CD4-positive, alpha-beta T cell (primary cell): ENCODE measurements at regions not wholly inside any gene's neighbourhood (a gene's known extent, or its start where the extent isn't known, plus 50 kb on each side); places are given as distances from the start of the nearest gene placed in this dataset.

Experiments
- ATAC-seq: fragments of 200-7000 bp; cut with Tn5 transposase; one replicate; pipeline ENCODE4 v1.10.0; 2022; ENCODE audit warnings: mild to moderate bottlenecking; ENCODE audit not compliant: poor library complexity
- CTCF ChIA-PET: fragments of 350-600 bp; sonication (Branson Sonifier 250); formaldehyde crosslinking; loops from one replicate; lab custom pipeline; 2021; ENCODE audit warnings: antibody characterized with exemption, inconsistent platforms; lab: Charles Lee
- POLR2A ChIA-PET: fragments of 350-600 bp; sonication (Branson Sonifier 250); formaldehyde crosslinking; loops from one replicate; lab custom pipeline; 2021; ENCODE audit warnings: antibody characterized with exemption, inconsistent platforms; lab: Charles Lee
- DNase-seq, 14 experiments: peaks; one replicate each; pipeline ENCODE4 v3.0.0-alpha.2; 2013 to 2020; ENCODE audit warnings: mixed read lengths in 2 of 14
- H3K27ac ChIP-seq, 2 donors: one replicate each; pipeline versions ENCODE4 v1.5.1 to v1.7.0; 2013; ENCODE audit warnings: low read length in 2 of 2, low read depth in 1 of 2, mild to moderate bottlenecking in 1 of 2
- H3K27me3 ChIP-seq, 2 experiments: 1 replicate in 1 of 2; 2 replicates in 1 of 2; pipeline versions ENCODE4 v1.6.1 to v1.7.0; 2013; ENCODE audit warnings: low read length in 2 of 2, control low read depth in 1 of 2, mild to moderate bottlenecking in 1 of 2, moderate library complexity in 1 of 2; ENCODE audit not compliant: insufficient read depth in 2 of 2, control insufficient read depth in 1 of 2
- H3K36me3 ChIP-seq: one replicate; pipeline ENCODE4 v1.6.1; 2013; ENCODE audit warnings: low read length, control low read depth; ENCODE audit not compliant: insufficient read depth
- H3K4me1 ChIP-seq: one replicate; pipeline ENCODE4 v1.6.1; 2013; ENCODE audit warnings: low read length, control low read depth; ENCODE audit not compliant: insufficient read depth
- H3K4me3 ChIP-seq: one replicate; pipeline ENCODE4 v1.5.1; 2013; ENCODE audit warnings: mild to moderate bottlenecking, low read length, moderate library complexity
- H3K9me3 ChIP-seq, 2 experiments: 1 replicate in 1 of 2; 2 replicates in 1 of 2; pipeline versions ENCODE4 v1.6.1 to v1.7.0; 2013; ENCODE audit warnings: low read length in 2 of 2, mild to moderate bottlenecking in 2 of 2, control low read depth in 1 of 2, moderate library complexity in 1 of 2; ENCODE audit not compliant: control insufficient read depth in 1 of 2, insufficient read depth in 1 of 2
- H3K27ac Mint-ChIP-seq: one replicate; pipeline ENCODE4 v1.8.0; 2020; ENCODE audit warnings: mixed read lengths
- H3K27me3 Mint-ChIP-seq: one replicate; pipeline ENCODE4 v1.8.0; 2021; ENCODE audit warnings: mixed read lengths
- H3K36me3 Mint-ChIP-seq: one replicate; pipeline ENCODE4 v1.8.0; 2021; ENCODE audit warnings: low read depth, mixed read lengths
- H3K4me1 Mint-ChIP-seq: one replicate; pipeline ENCODE4 v1.8.0; 2021; ENCODE audit warnings: low read depth, mixed read lengths
- H3K4me3 Mint-ChIP-seq: one replicate; pipeline ENCODE4 v1.8.0; 2020; ENCODE audit warnings: mild to moderate bottlenecking, mixed read lengths
- H3K9me3 Mint-ChIP-seq: one replicate; pipeline ENCODE4 v1.8.0; 2020; ENCODE audit warnings: mixed read lengths
- CTCF ChIP-seq: fragments of 200-600 bp; IDR thresholded peaks from one replicate; pipeline ENCODE4 v1.8.0; 2022; ENCODE audit warnings: antibody characterized with exemption, mild to moderate bottlenecking
- intact Hi-C, 2 experiments: fragments of 100-400 bp; cut with DNase I in 1 of 2; cut with micrococcal nuclease in 1 of 2; formaldehyde crosslinking; loops; one replicate each; pipeline versions ENCODE4 v1.15.1 to v1.9.0; 2023 to 2025; cut with DNase I, micrococcal nuclease

GRCh38 chr17:12568358-12569251 is 97.1 kb upstream of the MYOCD start:
- Mint-ChIP-seq H3K4me3 (no peak overlapping the region), H3K9me3 (peaks cover 20% of the 10 kb centered on the region), H3K27ac (no peak overlapping the region), H3K36me3 (no peaks in the 10 kb centered on the region), H3K27me3 (no peaks in the 10 kb centered on the region), H3K4me1 (no peaks in the 10 kb centered on the region)
- TF ChIP-seq CTCF = no peak
- no peaks in the 10 kb centered on the region for H3K36me3 ChIP-seq
- ATAC-seq = no peak
- H3K9me3 ChIP-seq = peaks cover 0 to 22% of the 10 kb centered on the region in 2 experiments
- DNase-seq = no peak
- no peaks in the 10 kb centered on the region for H3K27me3 ChIP-seq
- intact Hi-C loops = loop anchor here in 1 of 2 experiments (10.0 kb wide), 1 partner anchor 64 kb away; no protein-coding TSS in a partner anchor
- POLR2A ChIA-PET = no interaction called here
- CTCF ChIA-PET = no interaction called here
- H3K4me1 ChIP-seq = no peaks in the 10 kb centered on the region
- no peak overlapping the region for H3K27ac ChIP-seq
- no peak overlapping the region for H3K4me3 ChIP-seq

GRCh38 chr17:12571606-12572005 is 94.1 kb upstream of the MYOCD start:
- no peaks in the 10 kb centered on the region for H3K27me3 ChIP-seq
- H3K4me1 Mint-ChIP-seq = no peaks in the 10 kb centered on the region
- no peaks in the 10 kb centered on the region for H3K36me3 Mint-ChIP-seq
- H3K9me3 ChIP-seq = peaks cover 0 to 22% of the 10 kb centered on the region in 2 experiments
- ATAC-seq (no peak), DNase-seq (no peak)
- CTCF ChIA-PET = no interaction called here
- H3K27me3 Mint-ChIP-seq = no peaks in the 10 kb centered on the region
- no peak for TF ChIP-seq CTCF
- no peak overlapping the region for H3K4me3 ChIP-seq
- H3K4me1 ChIP-seq = no peaks in the 10 kb centered on the region
- no peak overlapping the region for H3K27ac Mint-ChIP-seq
- no peak overlapping the region for H3K4me3 Mint-ChIP-seq
- POLR2A ChIA-PET = no interaction called here
- intact Hi-C loops = no loop called here
- no peak overlapping the region for H3K27ac ChIP-seq
- H3K9me3 Mint-ChIP-seq = peaks cover 13% of the 10 kb centered on the region
- H3K36me3 ChIP-seq = no peaks in the 10 kb centered on the region

GRCh38 chr17:12574525-12574924 is 91.2 kb upstream of the MYOCD start:
- CTCF ChIA-PET = no interaction called here
- no peaks in the 10 kb centered on the region for H3K27me3 Mint-ChIP-seq
- TF ChIP-seq CTCF = no peak

More at GRCh38 chr17:12574525-12574924, 91.2 kb upstream of the MYOCD start:
- Histone ChIP-seq H3K27me3 (no peaks in the 10 kb centered on the region), H3K27ac (no peak overlapping the region), H3K9me3 (peaks cover 0 to 8% of the 10 kb centered on the region in 2 experiments), H3K4me3 (no peak overlapping the region), H3K36me3 (no peaks in the 10 kb centered on the region), H3K4me1 (no peaks in the 10 kb centered on the region)
- ATAC-seq (no peak), DNase-seq (no peak)
- intact Hi-C loops = no loop called here
- no peak overlapping the region for H3K27ac Mint-ChIP-seq
- POLR2A ChIA-PET = no interaction called here
- peaks cover 16% of the 10 kb centered on the region for H3K9me3 Mint-ChIP-seq
- no peaks in the 10 kb centered on the region for H3K4me1 Mint-ChIP-seq
- H3K4me3 Mint-ChIP-seq = no peak overlapping the region
- H3K36me3 Mint-ChIP-seq = no peaks in the 10 kb centered on the region
